CD4-positive, alpha-beta T cell treated with Interleukin-6 for 4 hours (primary cell): ENCODE measurements at regions not wholly inside any gene's neighbourhood (a gene's known extent, or its start where the extent isn't known, plus 50 kb on each side); places are given as distances from the start of the nearest gene placed in this dataset.
"Not testable (repeated sequence)": the region's sequence is repeated elsewhere in the genome, so short reads cannot be mapped to it uniquely, and the experiment has no call there.

Experiments used
- DNase-seq: peaks from one replicate; pipeline ENCODE4 v3.0.0-alpha.2; 2020; ENCODE audit warnings: mixed read lengths

- no peak for DNase-seq
Measured at GRCh38 chr3:61381745-61382392, 130.6 kb upstream of the FHIT start.

- DNase-seq: no peak
Measured at GRCh38 chr3:61387817-61388216, 136.6 kb upstream of the FHIT start.

GRCh38 chr3:61393480-61393947 lies 142.3 kb upstream of the FHIT start:
- DNase-seq: not testable (repeated sequence)

GRCh38 chr3:61401359-61401758 lies 150.1 kb upstream of the FHIT start:
- DNase-seq: no peak

GRCh38 chr3:61407397-61407796 lies 154.0 kb upstream of the PTPRG start:
- DNase-seq: no peak

- no peak for DNase-seq
Measured at GRCh38 chr3:61409638-61410037, 151.7 kb upstream of the PTPRG start.

- not testable (repeated sequence) for DNase-seq
Measured at GRCh38 chr3:61410358-61410757, 151.0 kb upstream of the PTPRG start.

- no peak for DNase-seq
Measured at GRCh38 chr3:61411009-61411662, 150.2 kb upstream of the PTPRG start.

- no peak for DNase-seq
Measured at GRCh38 chr3:61414456-61414855, 146.9 kb upstream of the PTPRG start.

GRCh38 chr3:61415201-61415600 lies 146.2 kb upstream of the PTPRG start:
- DNase-seq: no peak

GRCh38 chr3:61416618-61417017 lies 144.8 kb upstream of the PTPRG start:
- DNase-seq: no peak

- DNase-seq: no peak
Measured at GRCh38 chr3:61417352-61417751, 144.0 kb upstream of the PTPRG start.

GRCh38 chr3:61420136-61420759 lies 141.1 kb upstream of the PTPRG start:
- no peak for DNase-seq

GRCh38 chr3:61422945-61423673 lies 138.3 kb upstream of the PTPRG start:
- no peak for DNase-seq

GRCh38 chr3:61425356-61425755 lies 136.0 kb upstream of the PTPRG start:
- DNase-seq: no peak

- DNase-seq: no peak
Measured at GRCh38 chr3:61429106-61429505, 132.3 kb upstream of the PTPRG start.

- DNase-seq: not testable (repeated sequence)
Measured at GRCh38 chr3:61434901-61435300, 126.5 kb upstream of the PTPRG start.

GRCh38 chr3:61435361-61435760 lies 126.0 kb upstream of the PTPRG start:
- DNase-seq: not testable (repeated sequence)

- no peak for DNase-seq
Measured at GRCh38 chr3:61438253-61439121, 122.9 kb upstream of the PTPRG start.

GRCh38 chr3:61439122-61439458 lies 122.3 kb upstream of the PTPRG start:
- DNase-seq: no peak

- DNase-seq: no peak
Measured at GRCh38 chr3:61442696-61443095, 118.7 kb upstream of the PTPRG start.

- no peak for DNase-seq
Measured at GRCh38 chr3:61443886-61444285, 117.5 kb upstream of the PTPRG start.

GRCh38 chr3:61444782-61445181 lies 116.6 kb upstream of the PTPRG start:
- DNase-seq: no peak
